GM19463 (cell line): ENCODE measurements at regions not wholly inside any gene's neighbourhood (a gene's known extent, or its start where the extent isn't known, plus 50 kb on each side); places are given as distances from the start of the nearest gene placed in this dataset.
"Not testable (repeated sequence)": the region's sequence is repeated elsewhere in the genome, so short reads cannot be mapped to it uniquely, and the experiment has no call there.

Experiments
- ATAC-seq: cut with Tn5 transposase; IDR thresholded peaks from one replicate; pipeline ENCODE4 v1.9.1; 2021; ENCODE audit warnings: mild to moderate bottlenecking, moderate library complexity; ENCODE audit not compliant: unreplicated experiment

DNA sequence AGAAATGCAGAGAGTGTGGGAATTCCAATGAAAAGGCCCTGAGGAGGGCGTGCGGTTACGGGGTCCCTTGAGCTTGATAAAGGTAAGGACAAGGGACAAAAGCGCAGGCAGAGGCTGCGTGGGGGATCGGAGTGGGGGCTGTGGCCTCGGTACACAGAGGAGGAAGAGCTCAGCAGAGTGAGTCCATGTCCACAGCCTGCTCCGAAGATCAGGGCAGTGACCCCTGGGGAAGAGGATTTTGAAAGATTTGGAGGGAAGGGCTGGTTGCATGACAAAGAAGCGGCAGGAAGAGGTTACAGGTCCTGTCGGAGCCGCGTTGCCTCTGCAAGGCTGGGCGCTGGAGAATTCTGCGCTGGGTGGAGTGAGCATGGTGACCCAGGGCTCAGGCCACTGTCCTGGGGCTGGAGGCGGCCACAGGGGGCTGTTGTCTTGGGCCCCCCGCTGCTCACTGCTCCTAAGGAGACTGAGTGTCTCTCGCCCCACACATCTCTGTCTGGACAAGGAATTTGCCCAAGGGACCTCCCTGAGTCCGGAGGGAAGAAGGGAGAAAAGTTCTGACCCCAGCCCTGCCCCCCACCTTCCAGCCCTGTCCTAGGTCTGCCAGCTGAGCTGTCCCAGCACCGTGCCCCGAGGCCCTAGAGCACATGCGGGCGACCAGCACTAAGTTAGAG lies 69.8 kb upstream of the INSIG1 start:
- ATAC-seq = no peak

DNA sequence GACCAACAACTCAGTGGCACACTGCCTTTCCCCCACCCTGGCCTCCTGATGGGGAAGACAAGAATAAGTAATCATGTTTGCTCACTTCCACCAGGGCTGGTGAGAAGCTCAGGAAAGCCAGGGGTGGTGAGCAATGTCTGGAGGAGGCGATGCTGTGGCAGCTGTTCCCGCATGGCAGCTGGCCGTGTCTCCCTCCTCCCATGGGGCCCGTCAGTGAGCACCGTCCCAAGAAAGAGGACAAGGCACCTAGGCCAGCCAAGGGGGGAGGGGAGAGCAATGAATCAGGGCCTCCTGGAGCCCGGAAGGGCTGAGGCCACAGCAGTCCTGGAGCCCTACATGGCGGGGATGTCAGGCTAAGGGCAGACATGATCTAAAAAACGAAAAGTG lies 69.2 kb upstream of the INSIG1 start:
- ATAC-seq = no peak

DNA sequence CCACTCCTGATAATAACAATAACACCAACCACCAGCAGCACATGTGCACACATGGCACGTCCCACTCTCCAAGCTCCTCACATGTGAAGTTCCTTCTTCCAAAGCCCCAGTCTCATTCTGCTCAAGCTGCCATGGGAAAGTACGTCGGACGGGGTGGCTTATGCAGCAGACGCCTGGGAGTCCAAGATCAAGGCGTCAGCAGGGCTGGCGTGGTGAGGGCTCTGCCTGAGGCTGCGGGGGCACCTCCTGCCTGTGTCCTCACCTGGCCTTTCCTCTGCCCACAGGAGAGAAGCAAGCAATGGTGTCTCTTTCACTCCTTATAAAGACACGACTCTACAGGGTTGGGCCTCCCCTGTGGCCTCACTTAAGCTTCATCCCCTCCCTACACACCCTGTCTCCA lies 68.8 kb upstream of the INSIG1 start:
- ATAC-seq = no peak

DNA sequence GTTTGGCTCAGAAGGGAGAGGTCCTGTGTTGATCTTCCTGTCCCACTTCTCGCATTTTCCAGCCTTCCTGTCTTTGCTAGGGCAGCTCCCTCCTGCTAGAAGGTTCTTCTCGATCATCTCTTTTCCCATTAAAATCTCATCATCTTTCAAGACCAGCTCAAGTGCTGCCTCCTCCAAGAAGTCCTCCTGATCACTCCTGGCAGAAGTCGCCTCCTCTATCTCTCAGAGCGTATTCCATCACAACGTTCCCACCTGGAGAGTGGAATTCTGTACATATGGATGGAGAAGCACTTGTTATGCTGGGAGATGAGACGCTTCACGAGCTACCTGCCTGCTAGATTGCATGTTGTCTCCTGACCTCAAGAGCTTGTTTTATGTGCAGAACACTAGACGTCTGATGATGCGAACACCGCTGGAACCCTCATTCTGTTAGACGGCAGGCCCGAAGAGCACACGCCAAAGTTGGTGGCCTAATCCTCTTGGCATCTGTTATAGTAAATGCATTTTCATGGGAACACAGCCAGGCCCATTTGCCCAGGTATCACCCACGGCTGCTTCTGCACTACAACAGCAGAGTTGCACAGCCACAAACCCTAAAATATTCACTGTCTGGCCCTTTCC lies 68.0 kb upstream of the INSIG1 start:
- no peak for ATAC-seq

DNA sequence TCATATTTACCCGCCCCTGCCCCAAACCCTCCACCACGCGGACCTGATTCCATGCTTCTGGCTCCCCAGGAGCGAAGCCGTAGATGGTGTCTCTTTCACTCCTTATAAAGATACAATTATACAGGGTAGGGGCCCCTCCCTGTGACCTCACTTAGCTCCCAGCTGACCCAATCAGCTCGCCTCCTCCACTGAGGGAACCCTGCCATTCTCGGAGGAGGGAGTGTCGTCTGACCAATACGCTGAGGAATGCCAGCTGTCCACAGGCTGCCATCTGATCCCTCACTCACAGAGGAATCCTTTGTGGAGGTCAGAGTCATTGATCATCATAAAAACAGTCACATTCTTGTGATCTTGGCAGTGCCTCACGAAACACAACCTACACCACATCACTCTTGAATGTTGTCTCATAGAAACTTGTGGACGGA lies 67.5 kb upstream of the INSIG1 start:
- no peak for ATAC-seq

DNA sequence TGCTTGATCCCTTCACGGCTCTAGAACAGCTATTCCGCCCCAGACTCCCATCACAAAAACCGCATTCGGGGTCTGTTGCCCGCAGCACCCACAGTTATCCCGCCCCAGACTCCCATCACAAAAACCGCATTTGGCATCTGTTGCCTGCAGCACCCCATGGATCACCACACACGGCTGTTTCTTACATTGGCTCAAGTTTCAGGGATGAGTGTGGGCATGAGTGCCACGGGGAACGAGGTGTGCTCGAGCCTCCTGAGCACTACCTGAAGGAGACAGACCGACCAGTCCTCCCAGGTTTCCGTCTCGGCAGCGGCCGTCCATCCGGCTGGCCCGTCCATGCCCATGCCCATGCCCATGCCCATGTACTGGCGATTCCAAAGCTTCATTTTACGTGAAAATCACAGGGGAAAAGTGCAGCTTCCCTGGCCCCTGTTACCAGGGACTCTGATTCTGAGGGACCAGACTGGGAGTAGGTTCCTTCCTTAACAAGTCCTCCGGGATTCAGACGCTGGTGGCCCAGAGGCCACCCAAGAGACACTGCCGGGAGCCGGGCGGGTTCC lies 66.4 kb upstream of the INSIG1 start:
- no peak for ATAC-seq

DNA sequence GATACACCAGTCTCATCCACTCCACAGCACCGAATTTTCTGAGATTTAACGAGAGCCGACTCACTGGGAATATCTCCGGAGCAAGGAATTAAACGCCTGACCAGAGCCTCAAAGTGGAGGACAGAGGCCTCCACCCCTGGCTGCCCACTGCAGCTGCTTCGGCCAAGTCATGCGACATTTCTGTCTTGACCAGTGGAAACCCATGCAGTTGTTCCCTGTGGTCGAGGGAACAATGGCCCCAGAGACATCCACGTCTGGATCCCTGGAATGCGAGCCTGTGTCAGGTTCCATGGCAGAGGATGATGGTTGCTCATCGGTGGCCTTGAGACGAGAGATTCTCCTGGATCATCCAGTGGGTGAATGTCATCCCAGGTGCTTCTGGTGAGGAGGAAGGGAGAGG lies 65.7 kb upstream of the INSIG1 start:
- no peak for ATAC-seq

DNA sequence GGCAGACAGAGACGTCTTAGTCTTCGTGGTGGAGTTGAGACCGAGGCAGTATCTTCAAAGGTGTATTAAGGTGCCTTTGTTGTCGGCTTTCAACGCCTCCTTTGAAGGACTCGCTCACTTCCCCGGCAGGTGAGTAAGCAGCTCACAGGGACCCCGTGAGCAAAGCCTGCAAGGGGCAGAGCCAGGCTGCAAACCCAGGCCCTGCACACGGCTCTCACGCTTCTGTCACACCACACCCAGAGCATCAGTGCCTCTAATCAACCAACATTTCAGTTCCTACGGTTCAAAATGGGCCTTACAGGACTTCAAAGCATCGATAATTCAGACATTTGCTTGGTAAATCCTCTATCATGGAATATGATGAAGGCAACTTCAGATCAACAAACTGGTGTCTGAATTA lies 64.8 kb upstream of the INSIG1 start:
- ATAC-seq = no peak

GRCh38 chr7:155233311-155234157 lies 64.1 kb upstream of the INSIG1 start:
- no peak for ATAC-seq

GRCh38 chr7:155234158-155234492 lies 63.6 kb upstream of the INSIG1 start:
- no peak for ATAC-seq

DNA sequence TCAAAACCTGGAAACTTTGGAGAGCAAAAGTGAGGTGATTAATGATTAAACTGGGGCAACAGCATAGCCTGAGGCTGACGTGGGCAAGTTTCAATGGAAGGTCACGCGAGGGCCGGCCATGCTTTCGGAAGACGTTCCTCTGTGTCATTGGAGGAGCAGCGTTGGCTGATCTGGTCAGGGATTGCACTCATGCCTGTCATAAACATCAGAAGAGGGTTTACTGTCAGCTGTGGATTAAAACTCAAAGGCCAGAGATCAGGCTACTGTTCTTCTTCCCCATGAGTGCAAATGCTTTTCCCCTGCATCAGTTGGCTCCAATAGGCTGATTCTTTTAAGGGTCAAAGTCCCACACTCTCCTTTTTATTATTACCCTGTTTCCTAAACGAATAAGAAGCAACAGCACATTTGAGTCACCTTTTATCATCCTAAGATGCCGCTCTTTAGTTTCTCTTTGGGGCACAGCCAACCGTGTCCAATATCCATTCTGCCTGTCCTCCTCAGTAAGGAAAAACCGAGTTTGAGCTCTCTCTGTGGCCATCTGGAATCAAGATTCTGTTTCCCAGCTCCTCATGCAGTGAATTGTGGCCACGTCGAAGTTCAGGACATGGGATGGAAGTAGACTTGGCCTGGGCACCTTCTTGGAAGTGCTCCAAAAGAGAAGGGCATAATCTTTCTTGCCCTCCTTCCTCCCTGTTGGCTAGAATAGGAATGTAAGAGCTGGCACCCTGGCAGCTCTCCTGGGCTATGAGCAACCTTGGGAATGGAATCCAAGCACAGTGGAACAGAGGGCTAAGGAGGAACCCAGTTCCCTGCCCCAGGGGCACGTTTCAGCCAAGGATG lies 62.5 kb upstream of the INSIG1 start:
- ATAC-seq = no peak

- no peak for ATAC-seq
Observed at GRCh38 chr7:155236386-155236785, 61.3 kb upstream of the INSIG1 start.

- no peak for ATAC-seq
Observed at GRCh38 chr7:155237297-155237696, 60.4 kb upstream of the INSIG1 start.

- ATAC-seq = no peak
Observed at GRCh38 chr7:155237730-155238129, 59.9 kb upstream of the INSIG1 start.

- ATAC-seq = not testable (repeated sequence)
Observed at GRCh38 chr7:155239431-155240087, 58.1 kb upstream of the INSIG1 start.

DNA sequence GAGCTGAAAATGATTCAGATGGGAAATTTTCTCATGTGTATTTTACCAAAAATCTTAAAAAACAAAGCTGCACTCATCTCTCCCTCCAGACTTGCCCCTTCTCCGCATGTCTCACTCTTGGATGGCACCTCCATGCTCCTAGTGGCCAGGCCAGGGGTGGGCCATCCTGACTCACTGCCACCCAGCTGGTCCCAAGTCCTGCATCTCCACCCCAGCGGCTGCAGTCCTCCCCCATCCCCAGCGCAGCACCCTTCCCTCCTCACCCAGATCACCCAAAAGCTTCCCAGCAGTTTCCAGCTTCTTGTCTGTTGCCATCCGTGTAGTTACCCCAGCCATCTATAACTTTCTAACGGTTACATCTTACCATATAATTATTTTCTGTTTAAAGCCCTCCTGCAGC lies 53.0 kb upstream of the INSIG1 start:
- no peak for ATAC-seq

GRCh38 chr7:155247479-155248365 lies 50.0 kb upstream of the INSIG1 start:
- ATAC-seq = no peak
